Hepatocyte (in vitro differentiated cells): ENCODE measurements at regions not wholly inside any gene's neighbourhood (a gene's known extent, or its start where the extent isn't known, plus 50 kb on each side); places are given as distances from the start of the nearest gene placed in this dataset.

ENCODE experiments used
- CTCF ChIP-seq: fragments of 200-600 bp; sonication (generic); IDR thresholded peaks from 2 replicates; pipeline ENCODE4 v1.5.1; 2016; ENCODE audit warnings: antibody characterized with exemption, mild to moderate bottlenecking; ENCODE audit not compliant: poor library complexity
- EZH2 ChIP-seq: fragments of 200-600 bp; sonication (generic); IDR thresholded peaks from 2 replicates; pipeline ENCODE4 v1.6.1; 2016; ENCODE audit warnings: antibody characterized with exemption, mild to moderate bottlenecking, borderline replicate concordance
- EZH2phosphoT487 ChIP-seq: fragments of 200-600 bp; sonication (generic); IDR thresholded peaks from one replicate; pipeline ENCODE4 v1.6.1; 2018; ENCODE audit warnings: antibody characterized with exemption, mild to moderate bottlenecking, low read depth, moderate library complexity; ENCODE audit not compliant: unreplicated experiment, severe bottlenecking

DNA sequence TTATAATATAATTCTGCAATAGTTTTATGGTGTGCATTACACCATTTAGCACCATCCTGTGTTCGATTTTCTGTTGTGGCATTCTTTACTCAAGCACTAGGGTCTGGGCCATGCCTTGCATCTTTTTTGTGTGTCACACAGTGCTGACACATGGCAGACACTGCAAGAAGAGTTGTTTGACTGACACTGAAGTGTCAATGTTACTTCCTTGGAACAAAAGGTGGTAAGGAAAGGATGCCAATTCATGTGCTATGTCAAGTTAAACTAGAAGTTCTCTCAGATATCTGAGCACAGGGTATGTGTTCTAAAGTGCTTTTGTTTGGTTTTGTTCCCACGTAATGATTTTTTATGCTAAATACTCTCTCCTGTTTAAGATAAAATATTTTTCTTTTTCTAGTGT lies 102.5 kb upstream of the UNC13C start:
- no peak for TF ChIP-seq CTCF
- TF ChIP-seq EZH2: no peak
- TF ChIP-seq EZH2phosphoT487: no peak
